GM19455 (cell line): ENCODE measurements at regions not wholly inside any gene's neighbourhood (a gene's known extent, or its start where the extent isn't known, plus 50 kb on each side); places are given as distances from the start of the nearest gene placed in this dataset.
"Not testable (repeated sequence)": the region's sequence is repeated elsewhere in the genome, so short reads cannot be mapped to it uniquely, and the experiment has no call there.

Experiments used
- ATAC-seq: cut with Tn5 transposase; IDR thresholded peaks from one replicate; pipeline ENCODE4 v1.9.1; 2021; ENCODE audit not compliant: unreplicated experiment

- no peak for ATAC-seq
These were observed 108.6 kb upstream of the EGFLAM start for GRCh38 chr5:38149815-38150195.

GRCh38 chr5:38148021-38148625, 110.2 kb upstream of the EGFLAM start:
- ATAC-seq = no peak

GRCh38 chr5:38143384-38143783, 115.0 kb upstream of the EGFLAM start:
- ATAC-seq = no peak

GRCh38 chr5:38141665-38142064, 116.7 kb upstream of the EGFLAM start:
- no peak for ATAC-seq

GRCh38 chr5:38138574-38138973, 119.8 kb upstream of the EGFLAM start:
- no peak for ATAC-seq

GRCh38 chr5:38135486-38136039, 122.8 kb upstream of the EGFLAM start:
- no peak for ATAC-seq

GRCh38 chr5:38134810-38135209, 123.5 kb upstream of the EGFLAM start:
- no peak for ATAC-seq

GRCh38 chr5:38134294-38134693, 124.1 kb upstream of the EGFLAM start:
- ATAC-seq = not testable (repeated sequence)

GRCh38 chr5:38131686-38132085, 126.7 kb upstream of the EGFLAM start:
- ATAC-seq = no peak

- ATAC-seq = no peak
These were observed 134.0 kb upstream of the EGFLAM start for GRCh38 chr5:38124321-38124720.

- no peak for ATAC-seq
These were observed 136.9 kb upstream of the EGFLAM start for GRCh38 chr5:38121420-38121819.

- ATAC-seq = no peak
These were observed 138.5 kb upstream of the EGFLAM start for GRCh38 chr5:38119836-38120235.

- no peak for ATAC-seq
These were observed 140.4 kb upstream of the EGFLAM start for GRCh38 chr5:38117784-38118479.

- no peak for ATAC-seq
These were observed 143.0 kb upstream of the EGFLAM start for GRCh38 chr5:38115318-38115827.

- ATAC-seq = no peak
These were observed 144.5 kb upstream of the EGFLAM start for GRCh38 chr5:38113880-38114279.

GRCh38 chr5:38113456-38113855, 144.9 kb upstream of the EGFLAM start:
- ATAC-seq = no peak

- ATAC-seq = no peak
These were observed 145.4 kb upstream of the EGFLAM start for GRCh38 chr5:38112938-38113337.

GRCh38 chr5:38110130-38110529, 148.2 kb upstream of the EGFLAM start:
- ATAC-seq = no peak

GRCh38 chr5:38107096-38107495, 151.3 kb upstream of the EGFLAM start:
- ATAC-seq = no peak

GRCh38 chr5:38105801-38106200, 152.6 kb upstream of the EGFLAM start:
- ATAC-seq = no peak

GRCh38 chr5:38105231-38105570, 153.2 kb upstream of the EGFLAM start:
- no peak for ATAC-seq

- no peak for ATAC-seq
These were observed 153.7 kb upstream of the EGFLAM start for GRCh38 chr5:38104497-38105230.
